Psoas muscle (tissue), 7 donors: ENCODE measurements at regions not wholly inside any gene's neighbourhood (a gene's known extent, or its start where the extent isn't known, plus 50 kb on each side); places are given as distances from the start of the nearest gene placed in this dataset.

Experiments
- ATAC-seq, 4 donors: fragments of 200-7000 bp; cut with Tn5 transposase; one replicate each; pipeline ENCODE4 v1.9.1; 2020; ENCODE audit warnings: moderate library complexity in 3 of 4, mild to moderate bottlenecking in 2 of 4
- DNase-seq, 2 donors: peaks; one replicate each; pipeline ENCODE4 v3.0.0-alpha.2; 2020
- H3K27ac ChIP-seq: fragments of 200-600 bp; one replicate; pipeline ENCODE4 v1.8.0; 2022
- H3K27me3 ChIP-seq, 3 donors: fragments of 200-600 bp in 1 of 3; one replicate each; pipeline versions ENCODE4 v1.6.1 to v1.8.0; 2013 to 2022; ENCODE audit warnings: low read length in 2 of 3, mild to moderate bottlenecking in 2 of 3, moderate library complexity in 1 of 3; ENCODE audit not compliant: insufficient read depth in 3 of 3
- H3K36me3 ChIP-seq, 2 donors: fragments of 200-600 bp in 1 of 2; one replicate each; pipeline versions ENCODE4 v1.6.1 to v1.8.0; 2013 to 2022; ENCODE audit warnings: low read depth in 1 of 2, mild to moderate bottlenecking in 1 of 2, moderate library complexity in 1 of 2; ENCODE audit not compliant: insufficient read depth in 1 of 2
- H3K4me1 ChIP-seq: fragments of 200-600 bp; one replicate; pipeline ENCODE4 v1.8.0; 2022
- H3K4me3 ChIP-seq: fragments of 200-600 bp; one replicate; pipeline ENCODE4 v1.8.0; 2022; ENCODE audit warnings: mild to moderate bottlenecking
- H3K9me3 ChIP-seq: fragments of 200-600 bp; one replicate; pipeline ENCODE4 v1.8.0; 2022
- WGBS, 3 donors: extraction: QIAGEN DNeasy Blood & Tissue Kit; methylation state at CpG; one replicate each; pipeline versions ENCODE4 v1.1.6 to v1.1.7; 2013; 5-methylcytosine and 5-hydroxymethylcytosine counted together
- intact Hi-C, 2 donors: fragments of 100-400 bp; cut with DNase I; formaldehyde crosslinking; loops; one replicate each; pipeline versions ENCODE4 v1.11.0 to v1.14.2; 2022
- TF ChIP-seq, protein P1 (sequence below): fragments of 200-600 bp; IDR thresholded peaks from one replicate; pipeline ENCODE4 v1.8.0; 2022; ENCODE audit warnings: antibody characterized with exemption
- donor health status: healthy with polysubstance abuse.
- donor health status: DM: no; HTN: no; CAD: no; lungs with moderate emphysema.
- donor health status: Bipolar disorder and iron deficiency.
- donor health status: healthy.
- donor health status: DM: yes; HTN: yes; CAD: no.
- donor health status: DM: no; HTN: no; CAD: no.
- donor health status: DM: yes; HTN: yes; CAD: no.

- TF ChIP-seq, protein P1, sequence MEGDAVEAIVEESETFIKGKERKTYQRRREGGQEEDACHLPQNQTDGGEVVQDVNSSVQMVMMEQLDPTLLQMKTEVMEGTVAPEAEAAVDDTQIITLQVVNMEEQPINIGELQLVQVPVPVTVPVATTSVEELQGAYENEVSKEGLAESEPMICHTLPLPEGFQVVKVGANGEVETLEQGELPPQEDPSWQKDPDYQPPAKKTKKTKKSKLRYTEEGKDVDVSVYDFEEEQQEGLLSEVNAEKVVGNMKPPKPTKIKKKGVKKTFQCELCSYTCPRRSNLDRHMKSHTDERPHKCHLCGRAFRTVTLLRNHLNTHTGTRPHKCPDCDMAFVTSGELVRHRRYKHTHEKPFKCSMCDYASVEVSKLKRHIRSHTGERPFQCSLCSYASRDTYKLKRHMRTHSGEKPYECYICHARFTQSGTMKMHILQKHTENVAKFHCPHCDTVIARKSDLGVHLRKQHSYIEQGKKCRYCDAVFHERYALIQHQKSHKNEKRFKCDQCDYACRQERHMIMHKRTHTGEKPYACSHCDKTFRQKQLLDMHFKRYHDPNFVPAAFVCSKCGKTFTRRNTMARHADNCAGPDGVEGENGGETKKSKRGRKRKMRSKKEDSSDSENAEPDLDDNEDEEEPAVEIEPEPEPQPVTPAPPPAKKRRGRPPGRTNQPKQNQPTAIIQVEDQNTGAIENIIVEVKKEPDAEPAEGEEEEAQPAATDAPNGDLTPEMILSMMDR, result no peak
- DNase-seq (no peak), ATAC-seq (no peak)
- Histone ChIP-seq H3K27me3 (no peaks in the 10 kb centered on the region), H3K4me3 (no peak overlapping the region), H3K36me3 (no peaks in the 10 kb centered on the region), H3K4me1 (peaks cover 9% of the 10 kb centered on the region), H3K27ac (no peak overlapping the region), H3K9me3 (no peaks in the 10 kb centered on the region)
- intact Hi-C loops, result no loop called here
- 63 to 83% (median 66%) methylated on average over 2 of the region's 2 CpGs for WGBS, 3 donors
These were observed 515.7 kb upstream of the PROK2 start for GRCh38 chr3:72300621-72301020.

DNA sequence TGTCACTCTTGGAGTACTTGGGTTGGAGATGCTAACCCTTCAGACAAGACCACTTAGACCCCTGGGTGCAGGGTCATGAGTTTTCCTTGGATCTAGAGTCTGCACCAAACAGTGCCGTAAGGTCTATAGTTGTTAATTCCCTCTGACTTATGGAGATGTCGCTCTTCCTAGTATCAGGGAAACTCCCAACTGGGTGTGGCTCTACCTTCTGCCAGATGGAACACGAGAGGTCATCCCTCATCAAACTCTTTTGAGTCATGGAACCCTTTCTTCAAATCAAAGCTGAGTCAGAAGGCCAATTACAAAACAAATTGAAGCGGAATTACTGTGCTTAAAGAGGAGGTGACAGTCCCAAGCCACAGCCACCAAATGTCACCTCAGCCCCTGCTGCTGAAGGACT is 514.9 kb upstream of the PROK2 start:
- Histone ChIP-seq H3K36me3 (no peaks in the 10 kb centered on the region), H3K27ac (no peak overlapping the region), H3K4me1 (peaks cover 9% of the 10 kb centered on the region), H3K4me3 (no peak overlapping the region), H3K9me3 (no peaks in the 10 kb centered on the region), H3K27me3 (no peaks in the 10 kb centered on the region)
- TF ChIP-seq, protein P1, result no peak
- intact Hi-C loops, result no loop called here
- 89 to 91% (median 90%) methylated on average over 4 of the region's 4 CpGs for WGBS, 3 donors
- ATAC-seq, result no peak
- DNase-seq, result no peak

DNA sequence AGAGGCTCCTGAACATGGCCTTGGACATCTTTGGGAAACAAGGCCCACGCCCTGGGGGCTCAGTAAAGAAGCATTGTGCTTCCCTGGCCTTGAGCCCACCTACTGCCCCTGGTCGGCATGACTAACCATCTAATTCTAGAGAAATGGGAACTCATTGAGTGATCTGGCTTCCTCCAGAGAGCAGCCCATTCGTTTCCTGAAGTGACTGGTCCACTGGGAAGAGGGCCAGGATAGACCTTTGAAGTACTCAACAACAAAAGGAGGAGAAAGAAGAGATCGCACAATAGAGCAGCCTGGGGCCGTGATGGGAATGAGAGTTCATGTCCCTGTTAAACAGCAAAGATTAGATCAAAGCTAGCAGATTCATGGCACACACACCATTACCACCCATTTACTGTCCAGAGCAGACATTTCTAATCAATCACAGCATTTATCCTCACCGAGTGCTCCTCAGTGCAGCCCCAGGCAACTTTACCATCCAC is 514.4 kb upstream of the PROK2 start:
- Histone ChIP-seq H3K27ac (no peak overlapping the region), H3K4me1 (peaks cover 9% of the 10 kb centered on the region), H3K36me3 (no peaks in the 10 kb centered on the region), H3K27me3 (no peaks in the 10 kb centered on the region), H3K9me3 (no peaks in the 10 kb centered on the region), H3K4me3 (no peak overlapping the region)
- TF ChIP-seq, protein P1, result no peak
- intact Hi-C loops, result no loop called here
- ATAC-seq (peak in 1 of 4 donors; percentile 37), DNase-seq (peak in 1 of 2 donors; percentile 27)
- 72 to 76% (median 73%) methylated on average over 6 of the region's 6 CpGs for WGBS, 3 donors

GRCh38 chr3:72298201-72299152 is 513.5 kb upstream of the PROK2 start:
- no peak overlapping the region for H3K27ac ChIP-seq

More at GRCh38 chr3:72298201-72299152, 513.5 kb upstream of the PROK2 start:
- intact Hi-C loops, result no loop called here
- TF ChIP-seq, protein P1, result no peak
- Histone ChIP-seq H3K4me1 (peaks cover 9% of the 10 kb centered on the region), H3K36me3 (no peaks in the 10 kb centered on the region), H3K9me3 (no peaks in the 10 kb centered on the region), H3K4me3 (no peak overlapping the region), H3K27me3 (no peaks in the 10 kb centered on the region)
- DNase-seq (no peak), ATAC-seq (peak; percentile 42 to 59 (median 56))
- WGBS, 3 donors, result 37 to 51% (median 44%) methylated on average over 8 of the region's 8 CpGs
